ENCODE measurements at regions not wholly inside any gene's neighbourhood (a gene's known extent, or its start where the extent isn't known, plus 50 kb on each side); places are given as distances from the start of the nearest gene placed in this dataset.

DNA sequence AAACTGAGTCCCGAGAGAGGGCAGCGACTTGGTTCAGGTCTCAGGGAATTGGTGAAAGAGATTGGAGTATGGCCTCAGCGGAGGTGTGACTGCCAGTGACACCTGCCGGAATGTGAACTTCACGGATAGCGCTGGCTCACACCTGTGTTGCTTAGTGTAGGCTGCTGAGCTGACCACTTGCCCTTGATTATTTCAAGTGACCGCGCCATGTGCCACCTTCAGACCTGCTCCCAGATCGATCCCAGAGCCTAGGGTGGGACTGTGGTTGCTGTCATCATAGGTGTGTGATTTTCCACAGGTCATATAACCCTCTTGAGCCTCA, 134.8 kb downstream of the GLI2 start:
- Histone ChIP-seq H3K9me3 (no peaks in the 10 kb centered on the region), H3K4me2 (no peak overlapping the region), H3K27ac (no peak overlapping the region), H3K4me1 (peaks cover 28% of the 10 kb centered on the region), H3K4me3 (no peak overlapping the region)
- POLR2A ChIA-PET: no interaction called here
- no peak for DNase-seq (ENCODE audit: low read depth in 1 of 2, low spot score in 1 of 2)
- TF ChIP-seq CBX2 (IDR thresholded peaks at IDR 0.05; ENCODE audit: borderline replicate concordance, low read depth): no peak
- no peak for TF ChIP-seq E2F6 (IDR thresholded peaks at IDR 0.05; ENCODE audit: borderline replicate concordance, low read depth)
- TF ChIP-seq MYC (IDR thresholded peaks at IDR 0.05; ENCODE audit: borderline replicate concordance, low read length): no peak
- TF ChIP-seq GATA3 (IDR thresholded peaks at IDR 0.05; ENCODE audit: borderline replicate concordance): no peak
- TF ChIP-seq, protein P1, sequence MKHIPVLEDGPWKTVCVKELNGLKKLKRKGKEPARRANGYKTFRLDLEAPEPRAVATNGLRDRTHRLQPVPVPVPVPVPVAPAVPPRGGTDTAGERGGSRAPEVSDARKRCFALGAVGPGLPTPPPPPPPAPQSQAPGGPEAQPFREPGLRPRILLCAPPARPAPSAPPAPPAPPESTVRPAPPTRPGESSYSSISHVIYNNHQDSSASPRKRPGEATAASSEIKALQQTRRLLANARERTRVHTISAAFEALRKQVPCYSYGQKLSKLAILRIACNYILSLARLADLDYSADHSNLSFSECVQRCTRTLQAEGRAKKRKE (CRISPR knock-in tag; IDR thresholded peaks at IDR 0.05; ENCODE audit: low read depth): no peak
- TF ChIP-seq EHMT2 (IDR thresholded peaks at IDR 0.05; ENCODE audit: low read depth): no peak
- TF ChIP-seq RAD21 (conservative IDR thresholded peaks at IDR 0.05 in 1 of 2, IDR thresholded peaks at IDR 0.05 in 1 of 2): no peak
- TF ChIP-seq, protein P2, sequence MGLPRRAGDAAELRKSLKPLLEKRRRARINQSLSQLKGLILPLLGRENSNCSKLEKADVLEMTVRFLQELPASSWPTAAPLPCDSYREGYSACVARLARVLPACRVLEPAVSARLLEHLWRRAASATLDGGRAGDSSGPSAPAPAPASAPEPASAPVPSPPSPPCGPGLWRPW (IDR thresholded peaks at IDR 0.05): no peak
- TF ChIP-seq MAZ (IDR thresholded peaks at IDR 0.05; ENCODE audit: borderline replicate concordance, low read depth, low read length): no peak
- TF ChIP-seq POLR2A (IDR thresholded peaks at IDR 0.05; ENCODE audit: low read length): no peak
- TF ChIP-seq RNF2 (IDR thresholded peaks at IDR 0.05; ENCODE audit: borderline replicate concordance, low read depth): no peak
- TF ChIP-seq HEYL (CRISPR knock-in tag; IDR thresholded peaks at IDR 0.05): no peak
- no peak for FAIRE-seq
- CTCF ChIA-PET: interaction anchor here (1.7 to 2.1 kb wide), 3 partner anchors 12 to 201 kb away, joined by 4 to 7 read pairs (median 5); no protein-coding TSS in a partner anchor
- 92% methylated on average over 9 of the region's 9 CpGs for WGBS (ENCODE audit: missing lambda C conversion rate)
- no peak for ATAC-seq

DNA sequence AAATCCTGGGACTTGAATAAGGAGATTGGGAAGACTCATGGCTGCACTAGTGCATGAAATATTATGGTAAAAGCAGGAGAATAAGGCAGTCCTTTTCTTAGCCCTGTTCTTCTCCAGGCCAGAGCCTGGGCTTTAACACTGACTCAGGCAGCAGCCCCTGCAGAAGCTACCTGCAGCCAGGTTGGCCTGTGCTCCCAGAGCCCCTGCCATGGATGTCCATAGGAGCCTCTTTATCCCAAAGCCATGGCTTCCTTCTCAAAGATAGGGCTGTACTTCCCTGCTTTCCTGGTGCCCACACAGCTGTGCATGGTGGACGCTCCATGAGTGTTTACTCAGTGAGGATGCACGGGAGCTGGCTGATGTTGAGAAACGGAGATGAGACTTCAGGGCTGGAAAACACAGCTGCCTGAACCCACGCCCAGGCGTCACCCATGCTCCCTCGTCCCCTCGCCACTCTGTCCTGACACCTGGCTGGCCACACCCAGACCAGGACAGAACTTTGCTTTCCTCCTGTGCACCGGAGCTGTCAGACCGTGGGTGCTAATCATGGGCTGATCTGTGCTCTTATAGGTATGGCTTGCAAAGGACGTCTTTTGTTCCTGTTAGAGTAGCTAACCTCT, 135.5 kb downstream of the GLI2 start:
- peaks cover 23% of the 10 kb centered on the region for H3K4me1 ChIP-seq
- FAIRE-seq: no peak
- CTCF ChIA-PET: interaction anchor here (1.0 to 2.1 kb wide), 4 partner anchors 74 to 200 kb away, joined by 3 to 7 read pairs (median 4); partner anchors contain the start of gene GLI2

More for the DNA sequence above, 135.5 kb downstream of the GLI2 start:
- no peak for ATAC-seq
- Histone ChIP-seq H3K4me2 (no peak overlapping the region), H3K27ac (no peak overlapping the region), H3K9me3 (no peaks in the 10 kb centered on the region), H3K4me3 (no peak overlapping the region)
- WGBS (ENCODE audit: missing lambda C conversion rate): 86% methylated on average over 10 of the region's 10 CpGs
- POLR2A ChIA-PET: no interaction called here
- TF ChIP-seq, protein P3, sequence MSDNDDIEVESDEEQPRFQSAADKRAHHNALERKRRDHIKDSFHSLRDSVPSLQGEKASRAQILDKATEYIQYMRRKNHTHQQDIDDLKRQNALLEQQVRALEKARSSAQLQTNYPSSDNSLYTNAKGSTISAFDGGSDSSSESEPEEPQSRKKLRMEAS (IDR thresholded peaks at IDR 0.05): no peak
- TF ChIP-seq SREBF2 (IDR thresholded peaks at IDR 0.05): no peak
- TF ChIP-seq POLR2A (IDR thresholded peaks at IDR 0.05; ENCODE audit: low read length): no peak
- TF ChIP-seq EP300 (IDR thresholded peaks at IDR 0.05): no peak
- no peak for TF ChIP-seq JUNB (IDR thresholded peaks at IDR 0.05)
- TF ChIP-seq, protein P1 (CRISPR knock-in tag; IDR thresholded peaks at IDR 0.05; ENCODE audit: low read depth): no peak
- TF ChIP-seq BHLHE40 (IDR thresholded peaks at IDR 0.05; ENCODE audit: low read depth, low read length): no peak
- TF ChIP-seq ZC3H11A (IDR thresholded peaks at IDR 0.05): no peak
- no peak for TF ChIP-seq POLR2AphosphoS2 (conservative IDR thresholded peaks at IDR 0.05; ENCODE audit: low read length)
- no peak for TF ChIP-seq CEBPB (IDR thresholded peaks at IDR 0.05)
- TF ChIP-seq PHF8 (IDR thresholded peaks at IDR 0.05; ENCODE audit: borderline replicate concordance, low read depth): no peak
- TF ChIP-seq, protein P4, sequence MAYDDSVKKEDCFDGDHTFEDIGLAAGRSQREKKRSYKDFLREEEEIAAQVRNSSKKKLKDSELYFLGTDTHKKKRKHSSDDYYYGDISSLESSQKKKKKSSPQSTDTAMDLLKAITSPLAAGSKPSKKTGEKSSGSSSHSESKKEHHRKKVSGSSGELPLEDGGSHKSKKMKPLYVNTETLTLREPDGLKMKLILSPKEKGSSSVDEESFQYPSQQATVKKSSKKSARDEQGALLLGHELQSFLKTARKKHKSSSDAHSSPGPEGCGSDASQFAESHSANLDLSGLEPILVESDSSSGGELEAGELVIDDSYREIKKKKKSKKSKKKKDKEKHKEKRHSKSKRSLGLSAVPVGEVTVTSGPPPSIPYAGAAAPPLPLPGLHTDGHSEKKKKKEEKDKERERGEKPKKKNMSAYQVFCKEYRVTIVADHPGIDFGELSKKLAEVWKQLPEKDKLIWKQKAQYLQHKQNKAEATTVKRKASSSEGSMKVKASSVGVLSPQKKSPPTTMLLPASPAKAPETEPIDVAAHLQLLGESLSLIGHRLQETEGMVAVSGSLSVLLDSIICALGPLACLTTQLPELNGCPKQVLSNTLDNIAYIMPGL (CRISPR knock-in tag; IDR thresholded peaks at IDR 0.05; ENCODE audit: borderline replicate concordance): no peak
- TF ChIP-seq RARB (CRISPR knock-in tag; IDR thresholded peaks at IDR 0.05): no peak
- no peak for TF ChIP-seq ESRRA (IDR thresholded peaks at IDR 0.05; ENCODE audit: borderline replicate concordance, low read length)
- TF ChIP-seq, protein P2 (IDR thresholded peaks at IDR 0.05): no peak
- TF ChIP-seq MYC (IDR thresholded peaks at IDR 0.05; ENCODE audit: borderline replicate concordance, low read length): no peak
- no peak for DNase-seq (ENCODE audit: low read depth in 1 of 2, low spot score in 1 of 2)
